ENCODE measurements at regions not wholly inside any gene's neighbourhood (a gene's known extent, or its start where the extent isn't known, plus 50 kb on each side); places are given as distances from the start of the nearest gene placed in this dataset.

DNA sequence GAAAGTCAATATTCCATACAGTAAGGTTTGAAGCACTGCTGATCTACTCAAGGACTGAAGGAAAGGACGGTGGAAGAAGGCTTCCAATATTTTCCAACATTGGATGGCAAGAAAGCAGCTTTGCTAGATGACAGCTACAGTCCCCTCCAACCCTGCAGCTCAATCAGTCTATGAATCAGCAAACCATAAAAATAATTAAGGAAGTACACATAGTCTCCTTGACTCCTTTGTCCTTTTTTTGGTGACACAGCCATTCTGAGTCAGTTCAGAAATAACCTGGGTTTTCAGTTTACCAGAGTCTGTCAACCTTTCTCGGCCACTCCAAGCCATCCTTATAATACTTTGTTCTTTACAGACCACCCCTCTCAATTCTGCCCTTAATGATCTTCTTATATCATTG, 232.5 kb downstream of the IBTK start:
- Histone ChIP-seq H3K4me3 (ENCODE audit: extremely low read depth, insufficient read depth, low read length, poor library complexity, severe bottlenecking) (no peak overlapping the region), H3K27ac (ENCODE audit: low read depth, low read length, severe bottlenecking) (no peak overlapping the region), H3K4me1 (ENCODE audit: control insufficient read depth, insufficient read depth, low read length, poor library complexity, severe bottlenecking) (peaks cover 27% of the 10 kb centered on the region), H3K9me3 (ENCODE audit: control insufficient read depth, low read length) (no peaks in the 10 kb centered on the region), H3K36me3 (ENCODE audit: control insufficient read depth, insufficient read depth, low read length) (no peaks in the 10 kb centered on the region)
- WGBS, 2 experiments (ENCODE audit: insufficient coverage in 2 of 2): 88 to 94% methylated on average over 1 to 2 of the region's 2 CpGs

DNA sequence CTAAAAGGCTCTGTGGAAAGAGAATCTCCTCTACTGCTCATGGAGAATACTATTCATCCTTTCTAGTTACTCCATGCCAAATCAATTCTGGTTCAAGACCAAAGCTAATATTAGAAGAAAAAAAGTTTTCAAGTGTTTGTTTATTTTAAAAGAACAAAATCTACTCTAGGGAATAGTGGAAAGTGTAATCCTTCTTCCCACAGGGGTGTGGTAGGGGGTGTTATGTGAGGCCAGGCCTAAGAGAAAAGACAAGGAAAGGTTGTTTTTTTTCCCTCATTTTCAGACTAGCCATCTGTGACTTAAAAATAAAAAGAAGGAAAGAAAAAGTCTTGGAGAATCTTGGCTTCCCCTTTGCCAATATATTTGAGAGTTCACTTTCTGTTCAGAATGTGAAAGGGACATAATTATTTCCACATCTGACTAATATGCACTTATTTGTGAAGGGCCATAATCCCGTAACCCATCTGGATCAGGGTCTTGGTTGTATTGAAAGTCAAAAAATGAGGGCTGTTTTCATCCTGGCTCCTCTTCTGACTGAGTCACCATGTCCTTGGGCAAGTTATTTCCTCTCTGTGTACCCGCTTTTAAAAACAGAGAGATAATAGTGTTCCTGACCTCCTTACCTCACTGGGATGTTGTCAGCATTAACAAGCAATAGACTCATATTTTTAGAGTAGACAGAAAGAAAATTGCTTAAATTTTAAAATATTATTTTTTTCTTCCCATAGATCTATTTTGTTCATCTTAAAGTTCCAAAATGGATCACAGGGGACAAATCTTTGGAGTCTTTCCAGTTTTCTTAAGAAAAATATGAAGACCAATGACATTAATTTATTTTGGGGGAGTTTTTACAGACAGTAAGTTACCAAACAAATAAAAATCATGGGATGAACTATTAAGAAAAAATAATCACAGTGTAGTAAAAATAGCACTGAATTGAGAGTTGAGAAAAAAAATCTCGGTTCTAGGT, 233.7 kb downstream of the IBTK start:
- Histone ChIP-seq H3K27ac (ENCODE audit: low read depth, low read length, severe bottlenecking) (no peak overlapping the region), H3K4me1 (ENCODE audit: control insufficient read depth, insufficient read depth, low read length, poor library complexity, severe bottlenecking) (peaks cover 27% of the 10 kb centered on the region), H3K4me3 (ENCODE audit: extremely low read depth, insufficient read depth, low read length, poor library complexity, severe bottlenecking) (no peak overlapping the region), H3K36me3 (ENCODE audit: control insufficient read depth, insufficient read depth, low read length) (no peaks in the 10 kb centered on the region), H3K9me3 (ENCODE audit: control insufficient read depth, low read length) (peaks cover 6% of the 10 kb centered on the region)
- WGBS, 2 experiments (ENCODE audit: insufficient coverage in 2 of 2): no CpG with 5 or more reads among the region's 3 CpGs

GRCh38 chr6:82006027-82006738, 241.4 kb downstream of the IBTK start:
- no peak overlapping the region for H3K27ac ChIP-seq (ENCODE audit: low read depth, low read length, severe bottlenecking)
- WGBS, 2 experiments (ENCODE audit: insufficient coverage in 2 of 2): 67 to 90% methylated on average over 1 to 2 of the region's 5 CpGs
- no peak overlapping the region for H3K4me3 ChIP-seq (ENCODE audit: extremely low read depth, insufficient read depth, low read length, poor library complexity, severe bottlenecking)
- peaks cover 23% of the 10 kb centered on the region for H3K9me3 ChIP-seq (ENCODE audit: control insufficient read depth, low read length)
- no peaks in the 10 kb centered on the region for H3K36me3 ChIP-seq (ENCODE audit: control insufficient read depth, insufficient read depth, low read length)
- H3K4me1 ChIP-seq (ENCODE audit: control insufficient read depth, insufficient read depth, low read length, poor library complexity, severe bottlenecking): no peaks in the 10 kb centered on the region

DNA sequence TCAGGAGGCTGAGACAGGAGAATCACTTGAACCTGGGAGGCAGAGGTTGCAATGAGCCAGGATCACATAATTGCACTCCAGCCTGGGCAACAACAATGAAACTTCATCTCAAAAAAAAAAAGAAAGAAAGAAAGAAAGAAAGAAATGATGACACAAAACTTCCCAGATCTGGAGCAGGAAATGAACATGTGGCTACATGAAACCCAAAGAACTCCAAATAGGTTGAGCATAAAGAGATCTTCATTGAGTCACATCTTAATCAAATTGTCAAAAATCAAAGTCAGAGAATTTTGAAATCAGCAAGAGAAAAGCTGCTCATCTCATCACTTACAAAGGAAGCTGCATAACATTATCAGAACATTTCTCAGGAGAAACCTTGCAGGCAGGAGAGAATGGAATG, 247.0 kb downstream of the IBTK start:
- Histone ChIP-seq H3K4me1 (ENCODE audit: control insufficient read depth, insufficient read depth, low read length, poor library complexity, severe bottlenecking) (peaks cover 20% of the 10 kb centered on the region), H3K27ac (ENCODE audit: low read depth, low read length, severe bottlenecking) (no peak overlapping the region), H3K9me3 (ENCODE audit: control insufficient read depth, low read length) (peaks cover 8% of the 10 kb centered on the region), H3K36me3 (ENCODE audit: control insufficient read depth, insufficient read depth, low read length) (no peaks in the 10 kb centered on the region), H3K4me3 (ENCODE audit: extremely low read depth, insufficient read depth, low read length, poor library complexity, severe bottlenecking) (no peak overlapping the region)

DNA sequence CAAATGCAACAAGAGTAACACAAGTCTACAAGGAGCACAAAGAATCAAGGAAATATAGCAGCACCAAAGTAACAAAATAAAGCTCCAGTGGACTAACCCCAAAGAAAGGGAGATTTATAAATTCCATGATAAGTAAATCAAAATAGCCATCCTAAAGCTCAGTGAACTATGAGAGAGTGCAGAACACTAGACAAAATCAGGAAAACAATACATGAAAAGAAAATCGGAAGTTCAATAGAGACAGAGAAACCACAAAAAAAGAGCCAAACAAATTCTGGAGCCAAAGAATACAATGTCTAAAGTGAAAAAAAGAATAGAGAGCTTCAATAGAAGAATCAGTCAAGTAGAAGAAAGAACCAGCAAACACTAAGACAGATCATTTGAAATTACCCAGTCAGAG, 247.3 kb upstream of the TENT5A start:
- no peaks in the 10 kb centered on the region for H3K36me3 ChIP-seq (ENCODE audit: control insufficient read depth, insufficient read depth, low read length)
- WGBS, 2 experiments (ENCODE audit: insufficient coverage in 2 of 2): no CpG with 5 or more reads among the region's 1 CpG
- H3K4me3 ChIP-seq (ENCODE audit: extremely low read depth, insufficient read depth, low read length, poor library complexity, severe bottlenecking): no peak overlapping the region
- H3K9me3 ChIP-seq (ENCODE audit: control insufficient read depth, low read length): peaks cover under 1% of the 10 kb centered on the region
- no peak overlapping the region for H3K27ac ChIP-seq (ENCODE audit: low read depth, low read length, severe bottlenecking)
- peaks cover 27% of the 10 kb centered on the region for H3K4me1 ChIP-seq (ENCODE audit: control insufficient read depth, insufficient read depth, low read length, poor library complexity, severe bottlenecking)

- Histone ChIP-seq H3K27ac (ENCODE audit: low read depth, low read length, severe bottlenecking) (no peak overlapping the region), H3K9me3 (ENCODE audit: control insufficient read depth, low read length) (no peaks in the 10 kb centered on the region), H3K36me3 (ENCODE audit: control insufficient read depth, insufficient read depth, low read length) (no peaks in the 10 kb centered on the region), H3K4me3 (ENCODE audit: extremely low read depth, insufficient read depth, low read length, poor library complexity, severe bottlenecking) (no peak overlapping the region), H3K4me1 (ENCODE audit: control insufficient read depth, insufficient read depth, low read length, poor library complexity, severe bottlenecking) (peaks cover 28% of the 10 kb centered on the region)
- 83 to 100% methylated on average over 1 to 2 of the region's 2 CpGs for WGBS, 2 experiments (ENCODE audit: insufficient coverage in 2 of 2)
These were observed 246.8 kb upstream of the TENT5A start for GRCh38 chr6:81999270-81999669.

DNA sequence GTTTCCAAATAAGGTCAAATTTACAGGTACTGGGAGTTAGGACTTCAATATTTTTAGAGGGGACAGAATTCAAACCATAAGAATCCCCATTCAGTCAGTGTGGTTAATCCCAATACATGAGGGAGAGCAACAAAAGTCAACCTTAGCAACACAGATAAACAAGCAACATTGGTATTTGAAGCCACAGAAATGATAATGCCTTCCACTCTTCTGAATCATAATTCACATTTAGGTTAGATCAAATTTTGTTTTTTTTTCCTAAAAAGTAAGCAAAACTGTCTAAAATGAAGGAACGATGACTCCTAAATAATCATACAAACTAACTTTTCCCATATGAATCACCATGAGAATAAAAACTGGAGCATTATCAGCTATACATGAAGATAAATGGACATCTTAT, 246.0 kb upstream of the TENT5A start:
- Histone ChIP-seq H3K9me3 (ENCODE audit: control insufficient read depth, low read length) (no peaks in the 10 kb centered on the region), H3K27ac (ENCODE audit: low read depth, low read length, severe bottlenecking) (no peak overlapping the region), H3K4me3 (ENCODE audit: extremely low read depth, insufficient read depth, low read length, poor library complexity, severe bottlenecking) (no peak overlapping the region), H3K36me3 (ENCODE audit: control insufficient read depth, insufficient read depth, low read length) (no peaks in the 10 kb centered on the region), H3K4me1 (ENCODE audit: control insufficient read depth, insufficient read depth, low read length, poor library complexity, severe bottlenecking) (peaks cover 28% of the 10 kb centered on the region)
- WGBS, 2 experiments (ENCODE audit: insufficient coverage in 2 of 2): no CpG with 5 or more reads among the region's 1 CpG

GRCh38 chr6:81997090-81997926, 244.8 kb upstream of the TENT5A start:
- Histone ChIP-seq H3K4me1 (ENCODE audit: control insufficient read depth, insufficient read depth, low read length, poor library complexity, severe bottlenecking) (peaks cover 28% of the 10 kb centered on the region), H3K4me3 (ENCODE audit: extremely low read depth, insufficient read depth, low read length, poor library complexity, severe bottlenecking) (no peak overlapping the region), H3K36me3 (ENCODE audit: control insufficient read depth, insufficient read depth, low read length) (no peaks in the 10 kb centered on the region), H3K27ac (ENCODE audit: low read depth, low read length, severe bottlenecking) (peak overlapping the region; percentile 72), H3K9me3 (ENCODE audit: control insufficient read depth, low read length) (no peaks in the 10 kb centered on the region)
- no CpG with 5 or more reads among the region's 4 CpGs for WGBS, 2 experiments (ENCODE audit: insufficient coverage in 2 of 2)

DNA sequence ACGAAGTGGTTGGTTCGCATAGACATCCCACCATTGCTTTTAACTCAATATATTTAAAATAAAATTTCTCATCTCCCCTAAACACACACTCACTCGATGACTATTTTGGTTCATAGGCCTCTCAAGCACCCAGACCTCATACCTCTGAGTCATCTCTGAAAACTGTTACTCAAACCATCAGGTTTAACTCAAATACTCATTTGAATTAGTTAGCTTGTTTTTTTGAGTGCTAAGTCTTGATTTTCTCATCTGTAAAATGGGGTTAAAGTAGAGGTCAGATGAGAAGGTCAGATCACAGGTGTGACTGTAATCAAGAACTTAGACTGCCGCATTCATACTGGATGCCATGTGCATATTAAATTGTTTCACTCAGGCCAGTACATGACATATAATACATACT, 243.9 kb upstream of the TENT5A start:
- Histone ChIP-seq H3K36me3 (ENCODE audit: control insufficient read depth, insufficient read depth, low read length) (no peaks in the 10 kb centered on the region), H3K27ac (ENCODE audit: low read depth, low read length, severe bottlenecking) (peak overlapping the region; percentile 72), H3K4me3 (ENCODE audit: extremely low read depth, insufficient read depth, low read length, poor library complexity, severe bottlenecking) (no peak overlapping the region), H3K4me1 (ENCODE audit: control insufficient read depth, insufficient read depth, low read length, poor library complexity, severe bottlenecking) (peaks cover 28% of the 10 kb centered on the region), H3K9me3 (ENCODE audit: control insufficient read depth, low read length) (no peaks in the 10 kb centered on the region)
- WGBS, 2 experiments (ENCODE audit: insufficient coverage in 2 of 2): 91 to 100% methylated on average over 3 of the region's 4 CpGs

DNA sequence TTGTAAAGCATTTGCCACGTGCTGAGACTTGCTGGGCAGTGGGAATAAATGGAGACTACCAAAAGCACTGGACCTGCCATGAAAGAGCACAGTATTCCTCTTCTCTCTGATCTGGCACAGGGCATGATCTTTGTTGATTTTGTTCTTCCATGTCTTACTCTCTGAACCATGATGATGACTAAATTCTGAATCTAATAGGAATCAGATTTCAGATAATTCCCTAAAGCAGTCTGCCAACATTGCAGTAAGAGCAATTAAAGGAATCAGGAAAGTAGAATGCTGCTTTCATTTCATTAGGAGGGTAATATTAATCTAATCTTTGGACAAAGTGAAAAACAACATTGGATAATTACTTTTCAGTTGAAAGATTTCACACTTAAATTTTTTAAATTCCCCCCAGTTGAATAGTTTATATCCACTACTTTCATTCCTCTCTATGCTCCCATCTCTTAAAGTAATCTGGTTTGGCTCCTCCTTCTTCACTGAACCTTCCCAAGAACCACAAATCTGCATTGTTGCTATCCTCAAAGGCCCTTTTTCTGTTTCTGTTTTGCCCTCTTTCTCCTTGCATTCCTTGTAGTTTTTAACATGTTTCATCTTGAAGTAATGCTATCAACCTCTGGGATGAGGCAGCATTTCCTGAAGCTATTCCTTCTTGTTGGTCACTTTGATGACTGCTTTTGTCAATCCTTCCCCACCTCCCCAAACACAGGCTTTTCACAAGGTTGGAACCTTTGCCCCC, 243.2 kb upstream of the TENT5A start:
- Histone ChIP-seq H3K27ac (ENCODE audit: low read depth, low read length, severe bottlenecking) (peak overlapping the region; percentile 72), H3K4me1 (ENCODE audit: control insufficient read depth, insufficient read depth, low read length, poor library complexity, severe bottlenecking) (peaks cover 28% of the 10 kb centered on the region), H3K36me3 (ENCODE audit: control insufficient read depth, insufficient read depth, low read length) (no peaks in the 10 kb centered on the region), H3K4me3 (ENCODE audit: extremely low read depth, insufficient read depth, low read length, poor library complexity, severe bottlenecking) (no peak overlapping the region), H3K9me3 (ENCODE audit: control insufficient read depth, low read length) (no peaks in the 10 kb centered on the region)
- 67 to 100% methylated on average over 1 of the region's 1 CpG for WGBS, 2 experiments (ENCODE audit: insufficient coverage in 2 of 2)
